ENCODE measurements at regions not wholly inside any gene's neighbourhood (a gene's known extent, or its start where the extent isn't known, plus 50 kb on each side); places are given as distances from the start of the nearest gene placed in this dataset.
"Not testable (repeated sequence)": the region's sequence is repeated elsewhere in the genome, so short reads cannot be mapped to it uniquely, and the experiment has no call there.

GRCh38 chr4:188432328-188432727 is 293.1 kb downstream of the TRIML1 start:
- no peak for DNase-seq (ENCODE audit: low read depth in 3 of 3, low spot score in 1 of 3)

- DNase-seq (ENCODE audit: low read depth in 3 of 3, low spot score in 1 of 3) = no peak
Observed at GRCh38 chr4:188433741-188434315, 294.6 kb downstream of the TRIML1 start.

GRCh38 chr4:188434643-188435042 is 295.4 kb downstream of the TRIML1 start:
- DNase-seq (ENCODE audit: low read depth in 3 of 3, low spot score in 1 of 3) = no peak

- DNase-seq (ENCODE audit: low read depth in 3 of 3, low spot score in 1 of 3) = no peak
Observed at GRCh38 chr4:188435381-188435780, 296.1 kb downstream of the TRIML1 start.

- no peak for DNase-seq (ENCODE audit: low read depth in 3 of 3, low spot score in 1 of 3)
Observed at GRCh38 chr4:188437535-188437934, 298.3 kb downstream of the TRIML1 start.

GRCh38 chr4:188438391-188438824 is 299.2 kb downstream of the TRIML1 start:
- not testable (repeated sequence) for DNase-seq (ENCODE audit: low read depth in 3 of 3, low spot score in 1 of 3)

GRCh38 chr4:188439641-188440311 is 300.5 kb downstream of the TRIML1 start:
- no peak for DNase-seq (ENCODE audit: low read depth in 3 of 3, low spot score in 1 of 3)

- no peak for DNase-seq (ENCODE audit: low read depth in 3 of 3, low spot score in 1 of 3)
Observed at GRCh38 chr4:188444500-188444899, 305.3 kb downstream of the TRIML1 start.

- not testable (repeated sequence) for DNase-seq (ENCODE audit: low read depth in 3 of 3, low spot score in 1 of 3)
Observed at GRCh38 chr4:188448996-188449395, 309.8 kb downstream of the TRIML1 start.

- no peak for DNase-seq (ENCODE audit: low read depth in 3 of 3, low spot score in 1 of 3)
Observed at GRCh38 chr4:188450571-188450970, 311.3 kb downstream of the TRIML1 start.

GRCh38 chr4:188452097-188452496 is 312.9 kb downstream of the TRIML1 start:
- no peak for DNase-seq (ENCODE audit: low read depth in 3 of 3, low spot score in 1 of 3)

GRCh38 chr4:188454575-188454974 is 315.3 kb downstream of the TRIML1 start:
- no peak for DNase-seq (ENCODE audit: low read depth in 3 of 3, low spot score in 1 of 3)

- DNase-seq (ENCODE audit: low read depth in 3 of 3, low spot score in 1 of 3) = no peak
Observed at GRCh38 chr4:188455062-188455752, 316.0 kb downstream of the TRIML1 start.

- DNase-seq (ENCODE audit: low read depth in 3 of 3, low spot score in 1 of 3) = no peak
Observed at GRCh38 chr4:188459381-188459780, 320.1 kb downstream of the TRIML1 start.

- no peak for DNase-seq (ENCODE audit: low read depth in 3 of 3, low spot score in 1 of 3)
Observed at GRCh38 chr4:188463909-188464308, 324.7 kb downstream of the TRIML1 start.

- DNase-seq (ENCODE audit: low read depth in 3 of 3, low spot score in 1 of 3) = no peak
Observed at GRCh38 chr4:188466001-188466400, 326.8 kb downstream of the TRIML1 start.

GRCh38 chr4:188484256-188484655 is 345.0 kb downstream of the TRIML1 start:
- DNase-seq (ENCODE audit: low read depth in 3 of 3, low spot score in 1 of 3) = no peak

GRCh38 chr4:188485906-188486305 is 346.7 kb downstream of the TRIML1 start:
- no peak for DNase-seq (ENCODE audit: low read depth in 3 of 3, low spot score in 1 of 3)

- DNase-seq (ENCODE audit: low read depth in 3 of 3, low spot score in 1 of 3) = no peak
Observed at GRCh38 chr4:188492886-188493285, 353.6 kb downstream of the TRIML1 start.

- DNase-seq (ENCODE audit: low read depth in 3 of 3, low spot score in 1 of 3) = no peak
Observed at GRCh38 chr4:188495169-188495568, 355.9 kb downstream of the TRIML1 start.

- DNase-seq (ENCODE audit: low read depth in 3 of 3, low spot score in 1 of 3) = no peak
Observed at GRCh38 chr4:188511431-188511830, 372.2 kb downstream of the TRIML1 start.

- DNase-seq (ENCODE audit: low read depth in 3 of 3, low spot score in 1 of 3) = no peak
Observed at GRCh38 chr4:188532751-188533150, 393.5 kb downstream of the TRIML1 start.
